PC-9 (cell line): ENCODE measurements at regions not wholly inside any gene's neighbourhood (a gene's known extent, or its start where the extent isn't known, plus 50 kb on each side); places are given as distances from the start of the nearest gene placed in this dataset.

Source experiments
- BruUV-seq: library from RNA; stranded (reverse); fragments of 400-500 nt; replicated peaks from 2 replicates; lab custom pipeline; 2021; lab: Mats Ljungman, UMichigan
- CTCF ChIA-PET: fragments of 300-600 bp; sonication (Branson Sonifier 250); formaldehyde crosslinking; loops from one replicate; lab custom pipeline; 2022; ENCODE audit warnings: antibody characterized with exemption; lab: Charles Lee
- POLR2A ChIA-PET: fragments of 300-600 bp; sonication (Branson Sonifier 250); formaldehyde crosslinking; loops from one replicate; lab custom pipeline; 2022; ENCODE audit warnings: antibody characterized with exemption; ENCODE audit not compliant: unreplicated experiment; lab: Charles Lee
- DNase-seq, 2 experiments: peaks; one replicate each; pipeline versions ENCODE4 v3.0.0 to v3.0.0-alpha.2; 2015 to 2022; ENCODE audit warnings: mixed read lengths in 1 of 2
- H2AFZ ChIP-seq: fragments of 200-600 bp; sonication (generic); 2 replicates; pipeline ENCODE4 v1.8.1; 2017; ENCODE audit warnings: antibody characterized with exemption
- H3F3A ChIP-seq: fragments of 200-600 bp; sonication (generic); 2 replicates; pipeline ENCODE4 v1.8.1; 2017; ENCODE audit warnings: antibody characterized with exemption, mild to moderate bottlenecking, low read depth; ENCODE audit not compliant: insufficient read depth
- H3K27ac ChIP-seq: fragments of 200-600 bp; sonication (generic); 2 replicates; pipeline ENCODE4 v1.6.1; 2016; ENCODE audit warnings: mixed run types
- H3K27me3 ChIP-seq: fragments of 200-600 bp; sonication (generic); 2 replicates; pipeline ENCODE4 v1.6.1; 2016; ENCODE audit warnings: low read depth, mixed run types; ENCODE audit not compliant: insufficient read depth
- H3K36me3 ChIP-seq: fragments of 200-600 bp; sonication (generic); 2 replicates; pipeline ENCODE4 v1.6.1; 2016; ENCODE audit warnings: low read depth, mixed run types
- H3K4me1 ChIP-seq: fragments of 200-600 bp; sonication (generic); replicated peaks from 2 replicates; pipeline ENCODE4 v1.6.1; 2016; ENCODE audit warnings: mixed run types; ENCODE audit not compliant: insufficient read depth
- H3K4me2 ChIP-seq: fragments of 200-600 bp; sonication (generic); 2 replicates; pipeline ENCODE4 v1.6.1; 2017; ENCODE audit warnings: mixed run types
- H3K4me3 ChIP-seq: fragments of 200-600 bp; sonication (generic); 2 replicates; pipeline ENCODE4 v1.6.1; 2016; ENCODE audit warnings: mixed run types
- H3K79me2 ChIP-seq: fragments of 200-600 bp; sonication (generic); 2 replicates; pipeline ENCODE4 v1.6.1; 2017; ENCODE audit warnings: low read depth, mixed run types
- H3K9me2 ChIP-seq: fragments of 200-600 bp; sonication (generic); 2 replicates; pipeline ENCODE4 v1.8.1; 2017; ENCODE audit warnings: mild to moderate bottlenecking; ENCODE audit not compliant: insufficient read depth
- H3K9me3 ChIP-seq: fragments of 200-600 bp; sonication (generic); 2 replicates; pipeline ENCODE4 v1.8.1; 2016; ENCODE audit warnings: low read depth; ENCODE audit not compliant: insufficient read depth
- H4K20me1 ChIP-seq: fragments of 200-600 bp; sonication (generic); 2 replicates; pipeline ENCODE4 v1.8.1; 2017; ENCODE audit not compliant: insufficient read depth
- CTCF ChIP-seq: fragments of 200-600 bp; sonication (generic); conservative IDR thresholded peaks from 2 replicates; pipeline ENCODE4 v1.6.1; 2017; ENCODE audit warnings: mixed run types, antibody characterized with exemption, mild to moderate bottlenecking, moderate library complexity
- EZH2 ChIP-seq: fragments of 200-600 bp; sonication (generic); IDR thresholded peaks from 2 replicates; pipeline ENCODE4 v1.8.0; 2017; ENCODE audit warnings: antibody characterized with exemption, low read depth
- intact Hi-C: fragments of 100-400 bp; cut with micrococcal nuclease; formaldehyde crosslinking; loops from one replicate; pipeline ENCODE4 v1.10.0; 2022; ENCODE audit not compliant: unreplicated experiment

DNA sequence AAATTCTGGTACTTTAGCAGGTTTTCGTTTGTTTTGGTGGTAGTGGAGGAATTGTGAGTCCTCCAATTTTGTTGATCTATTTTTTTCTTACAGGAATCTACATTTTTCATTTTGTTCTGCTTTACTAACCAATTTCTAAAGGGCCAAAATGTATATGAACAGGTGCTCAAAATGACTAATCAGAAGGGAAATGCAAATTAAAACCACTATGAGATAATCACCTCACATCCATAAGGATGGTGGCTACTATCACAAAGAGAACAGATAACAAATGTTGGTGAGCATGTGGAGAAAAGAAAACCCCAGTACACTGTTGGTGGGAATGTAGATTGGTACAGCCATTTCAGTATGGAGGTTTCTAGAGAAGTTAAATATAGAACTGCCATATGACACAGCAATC is 134.2 kb downstream of the LMO4 start:
- Histone ChIP-seq H2AFZ (no peak overlapping the region), H3K4me3 (no peak overlapping the region), H3K36me3 (no peaks in the 10 kb centered on the region), H3K4me2 (no peak overlapping the region), H3F3A (no peaks in the 10 kb centered on the region), H3K27ac (no peak overlapping the region), H3K9me3 (no peaks in the 10 kb centered on the region), H3K9me2 (peaks cover 4% of the 10 kb centered on the region; the same call in 1 of the 2 replicates), H4K20me1 (no peaks in the 10 kb centered on the region), H3K27me3 (no peaks in the 10 kb centered on the region), H3K4me1 (no peaks in the 10 kb centered on the region), H3K79me2 (no peaks in the 10 kb centered on the region)
- CTCF ChIA-PET, result no interaction called here
- BruUV-seq, result no TSS peak
- no peak for DNase-seq
- POLR2A ChIA-PET, result no interaction called here
- intact Hi-C loops, result no loop called here
- TF ChIP-seq CTCF (no peak), EZH2 (no peak)

DNA sequence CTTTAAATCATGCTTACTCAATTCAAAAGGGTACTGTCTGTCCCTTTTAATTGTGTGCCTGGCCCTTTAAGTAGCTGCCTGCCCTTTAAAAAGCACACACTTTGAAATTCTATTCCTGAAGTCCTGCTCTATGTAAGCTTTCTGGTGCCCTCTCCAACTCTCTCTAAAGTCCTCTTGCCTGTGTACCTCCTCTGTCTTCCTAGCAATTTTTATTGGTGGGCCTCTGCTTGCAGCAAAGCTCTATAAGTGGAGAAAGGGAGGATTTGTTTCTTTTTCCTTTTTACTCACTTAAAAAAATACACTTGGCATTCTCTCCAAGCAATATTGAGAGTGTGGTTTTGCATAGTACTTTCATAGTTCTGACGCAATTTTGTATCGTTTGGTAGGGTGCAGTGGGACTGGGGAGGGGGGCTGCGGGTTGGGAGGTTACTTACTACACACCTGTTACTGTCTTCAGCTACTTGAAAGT is 135.4 kb downstream of the LMO4 start:
- no peaks in the 10 kb centered on the region for H3K27me3 ChIP-seq
- H3F3A ChIP-seq, result no peaks in the 10 kb centered on the region
- ChIA-PET POLR2A (interaction anchor here (0.7 kb wide), 1 partner anchor 435 kb away, joined by 16 read pairs; no protein-coding TSS in a partner anchor), CTCF (no interaction called here)
- DNase-seq, result no peak
- H3K4me2 ChIP-seq, result no peak overlapping the region
- intact Hi-C loops, result no loop called here
- H3K9me2 ChIP-seq, result peaks cover 4% of the 10 kb centered on the region; the same call in 1 of the 2 replicates
- H3K27ac ChIP-seq, result no peak overlapping the region
- H3K9me3 ChIP-seq, result no peaks in the 10 kb centered on the region
- H3K4me3 ChIP-seq, result no peak overlapping the region
- H3K79me2 ChIP-seq, result no peaks in the 10 kb centered on the region
- no TSS peak for BruUV-seq
- no peaks in the 10 kb centered on the region for H3K4me1 ChIP-seq
- no peak for TF ChIP-seq EZH2
- no peak for TF ChIP-seq CTCF
- H2AFZ ChIP-seq, result no peak overlapping the region
- no peaks in the 10 kb centered on the region for H3K36me3 ChIP-seq
- H4K20me1 ChIP-seq, result no peaks in the 10 kb centered on the region

- POLR2A ChIA-PET, result no interaction called here
- Histone ChIP-seq H4K20me1 (no peaks in the 10 kb centered on the region), H3K36me3 (no peaks in the 10 kb centered on the region), H3K9me2 (peaks cover 4% of the 10 kb centered on the region; the same call in 1 of the 2 replicates), H2AFZ (no peak overlapping the region), H3K4me3 (no peak overlapping the region), H3K4me2 (no peak overlapping the region), H3F3A (no peaks in the 10 kb centered on the region), H3K9me3 (no peaks in the 10 kb centered on the region), H3K27me3 (no peaks in the 10 kb centered on the region), H3K27ac (no peak overlapping the region), H3K79me2 (no peaks in the 10 kb centered on the region), H3K4me1 (0 out of 2 replicates have a peak, but pooled peaks cover under 1% of the 10 kb centered on the region)
- DNase-seq, result no peak
- intact Hi-C loops, result no loop called here
- TF ChIP-seq CTCF, result no peak
- no peak for TF ChIP-seq EZH2
- CTCF ChIA-PET, result no interaction called here
- BruUV-seq, result no TSS peak
These were observed 137.9 kb downstream of the LMO4 start for GRCh38 chr1:87466621-87467020.
